ENCODE measurements at regions not wholly inside any gene's neighbourhood (a gene's known extent, or its start where the extent isn't known, plus 50 kb on each side); places are given as distances from the start of the nearest gene placed in this dataset.

DNA sequence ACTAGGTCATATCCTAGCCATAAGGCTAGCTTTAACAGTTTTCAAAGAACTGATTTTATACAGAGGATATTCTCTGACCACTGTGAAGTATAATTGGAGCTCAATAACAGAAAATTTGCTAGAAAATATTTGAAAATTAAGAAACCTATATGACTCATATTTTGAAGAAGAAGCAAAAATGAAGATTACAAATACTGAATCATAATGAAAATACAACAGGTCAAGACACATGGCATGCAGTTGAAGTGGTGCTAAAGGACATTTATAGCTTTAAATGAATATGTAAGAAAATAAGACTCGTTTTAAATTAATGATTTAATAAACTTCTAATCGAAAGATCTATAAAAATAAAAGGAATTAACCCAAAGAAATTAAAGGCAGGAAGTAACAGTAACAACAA lies 1234.6 kb downstream of the SLC16A7 start:
- TF ChIP-seq, protein P1, sequence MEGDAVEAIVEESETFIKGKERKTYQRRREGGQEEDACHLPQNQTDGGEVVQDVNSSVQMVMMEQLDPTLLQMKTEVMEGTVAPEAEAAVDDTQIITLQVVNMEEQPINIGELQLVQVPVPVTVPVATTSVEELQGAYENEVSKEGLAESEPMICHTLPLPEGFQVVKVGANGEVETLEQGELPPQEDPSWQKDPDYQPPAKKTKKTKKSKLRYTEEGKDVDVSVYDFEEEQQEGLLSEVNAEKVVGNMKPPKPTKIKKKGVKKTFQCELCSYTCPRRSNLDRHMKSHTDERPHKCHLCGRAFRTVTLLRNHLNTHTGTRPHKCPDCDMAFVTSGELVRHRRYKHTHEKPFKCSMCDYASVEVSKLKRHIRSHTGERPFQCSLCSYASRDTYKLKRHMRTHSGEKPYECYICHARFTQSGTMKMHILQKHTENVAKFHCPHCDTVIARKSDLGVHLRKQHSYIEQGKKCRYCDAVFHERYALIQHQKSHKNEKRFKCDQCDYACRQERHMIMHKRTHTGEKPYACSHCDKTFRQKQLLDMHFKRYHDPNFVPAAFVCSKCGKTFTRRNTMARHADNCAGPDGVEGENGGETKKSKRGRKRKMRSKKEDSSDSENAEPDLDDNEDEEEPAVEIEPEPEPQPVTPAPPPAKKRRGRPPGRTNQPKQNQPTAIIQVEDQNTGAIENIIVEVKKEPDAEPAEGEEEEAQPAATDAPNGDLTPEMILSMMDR (IDR thresholded peaks at IDR 0.05): no peak
- TF ChIP-seq POLR2A (IDR thresholded peaks at IDR 0.05): no peak
